NCI-H146 treated with DMSO at 0.1 percent for 48 hours (cell line): ENCODE measurements at regions not wholly inside any gene's neighbourhood (a gene's known extent, or its start where the extent isn't known, plus 50 kb on each side); places are given as distances from the start of the nearest gene placed in this dataset.

Experiments
- DNase-seq: peaks from one replicate; lab custom pipeline; 2025; ENCODE audit not compliant: unreplicated experiment; lab: John Stamatoyannopoulos, UW

- DNase-seq: no peak
Observed at GRCh38 chr15:94887391-94887790, 656.0 kb downstream of the MCTP2 start.

GRCh38 chr15:94889153-94889552 lies 657.8 kb downstream of the MCTP2 start:
- DNase-seq: no peak

GRCh38 chr15:94893091-94893490 lies 661.7 kb downstream of the MCTP2 start:
- no peak for DNase-seq

- no peak for DNase-seq
Observed at GRCh38 chr15:94894056-94894455, 662.7 kb downstream of the MCTP2 start.

GRCh38 chr15:94909510-94909909 lies 678.1 kb downstream of the MCTP2 start:
- DNase-seq: no peak

- DNase-seq: no peak
Observed at GRCh38 chr15:94910166-94910565, 678.8 kb downstream of the MCTP2 start.

- no peak for DNase-seq
Observed at GRCh38 chr15:94912760-94913159, 681.4 kb downstream of the MCTP2 start.

GRCh38 chr15:94917068-94917467 lies 685.7 kb downstream of the MCTP2 start:
- DNase-seq: no peak

GRCh38 chr15:94921936-94922335 lies 690.6 kb downstream of the MCTP2 start:
- DNase-seq: no peak

GRCh38 chr15:94924057-94924456 lies 692.7 kb downstream of the MCTP2 start:
- no peak for DNase-seq

- DNase-seq: no peak
Observed at GRCh38 chr15:94924971-94925598, 693.7 kb downstream of the MCTP2 start.

GRCh38 chr15:94925680-94926079 lies 694.3 kb downstream of the MCTP2 start:
- no peak for DNase-seq

- no peak for DNase-seq
Observed at GRCh38 chr15:94927003-94927402, 695.6 kb downstream of the MCTP2 start.

GRCh38 chr15:94929282-94929681 lies 697.9 kb downstream of the MCTP2 start:
- no peak for DNase-seq

- DNase-seq: no peak
Observed at GRCh38 chr15:94930441-94930840, 699.1 kb downstream of the MCTP2 start.

- no peak for DNase-seq
Observed at GRCh38 chr15:94930960-94931359, 699.6 kb downstream of the MCTP2 start.

GRCh38 chr15:94934440-94934839 lies 703.1 kb downstream of the MCTP2 start:
- no peak for DNase-seq

GRCh38 chr15:94937242-94937641 lies 705.9 kb downstream of the MCTP2 start:
- DNase-seq: no peak

- DNase-seq: no peak
Observed at GRCh38 chr15:94943888-94944287, 712.5 kb downstream of the MCTP2 start.

- DNase-seq: no peak
Observed at GRCh38 chr15:94951538-94951937, 720.2 kb downstream of the MCTP2 start.

GRCh38 chr15:94963953-94964352 lies 732.6 kb downstream of the MCTP2 start:
- no peak for DNase-seq

- DNase-seq: no peak
Observed at GRCh38 chr15:94965593-94965992, 734.2 kb downstream of the MCTP2 start.

GRCh38 chr15:94968133-94968532 lies 736.8 kb downstream of the MCTP2 start:
- DNase-seq: no peak
